ENCODE measurements at regions not wholly inside any gene's neighbourhood (a gene's known extent, or its start where the extent isn't known, plus 50 kb on each side); places are given as distances from the start of the nearest gene placed in this dataset.

- no peak for DNase-seq
These were observed 72.0 kb upstream of the ANK3 start for GRCh38 chr10:60461688-60462087.

DNA sequence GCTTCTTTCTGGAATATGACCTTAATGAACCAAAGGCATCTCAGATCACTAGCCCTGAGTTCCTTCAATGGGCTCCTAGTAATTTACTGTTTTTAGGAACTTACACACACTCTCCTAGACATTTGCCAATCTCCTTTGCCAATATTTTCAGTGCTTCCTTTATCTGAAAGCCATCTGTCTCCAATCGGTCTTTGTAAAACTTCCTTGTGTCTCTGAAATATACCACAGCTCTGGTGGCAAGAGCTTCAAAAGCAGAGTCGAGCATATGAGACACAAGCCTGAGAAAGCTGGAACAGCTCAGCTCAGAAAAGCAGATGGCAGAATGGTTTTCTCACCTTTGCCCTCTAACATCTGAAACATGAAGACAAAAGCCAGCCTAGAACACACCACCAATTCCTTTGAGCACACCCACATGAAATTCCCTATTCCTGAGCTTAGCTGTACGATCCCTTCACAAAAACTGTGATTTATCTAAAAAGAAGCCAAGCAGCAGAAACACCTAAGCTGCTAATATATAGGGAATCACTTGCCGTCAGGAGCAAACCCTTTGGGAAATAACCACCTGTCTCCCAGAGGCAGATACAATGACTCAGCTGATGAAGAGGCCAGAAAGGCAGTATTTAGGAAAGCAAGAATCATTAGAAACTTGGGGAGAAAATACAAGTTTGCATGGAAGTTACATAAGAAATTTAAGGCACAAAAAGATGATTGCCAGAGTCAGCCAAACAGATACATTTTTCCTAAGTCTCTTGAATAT is 70.2 kb upstream of the ANK3 start:
- DNase-seq: no peak

DNA sequence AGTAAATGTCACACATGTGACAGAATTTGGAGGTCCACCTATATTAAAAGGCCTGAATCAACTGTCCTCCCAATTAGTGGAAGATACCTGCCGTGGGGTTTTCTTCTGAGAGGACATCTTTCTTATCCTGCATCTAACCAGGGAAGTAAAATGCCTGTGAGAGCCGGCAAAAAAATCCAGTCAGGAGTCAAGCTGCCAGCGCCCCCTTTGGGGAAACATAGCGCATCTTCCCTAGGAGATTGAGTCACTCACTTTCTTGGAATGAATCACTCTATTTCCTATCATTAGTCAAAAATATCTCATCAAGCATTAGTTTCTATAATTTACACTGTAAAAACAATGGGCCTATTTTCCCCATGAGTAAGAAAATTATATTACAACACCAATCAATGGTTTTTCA is 66.4 kb upstream of the ANK3 start:
- no peak for DNase-seq

DNA sequence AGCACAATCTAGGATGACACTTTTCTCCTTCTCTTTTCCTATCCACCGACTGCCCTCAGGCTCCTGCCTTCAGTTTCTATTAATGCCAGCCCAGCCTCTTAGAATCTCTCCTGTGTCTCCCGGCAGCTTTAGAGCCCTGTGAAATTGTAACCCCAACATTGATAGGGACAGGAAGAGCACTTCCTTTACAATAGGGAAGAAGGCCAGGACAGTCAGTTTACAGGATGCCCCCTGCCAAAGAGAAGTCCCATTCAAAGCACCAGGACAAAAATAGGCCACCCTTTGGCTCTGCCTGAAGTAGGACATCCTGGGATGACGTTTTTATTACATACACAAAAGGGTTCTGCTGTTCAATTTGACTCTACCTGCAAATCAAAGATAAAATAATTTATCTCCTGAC is 64.7 kb upstream of the ANK3 start:
- DNase-seq: no peak

- no peak for DNase-seq
These were observed 63.4 kb upstream of the ANK3 start for GRCh38 chr10:60453036-60453435.

GRCh38 chr10:60450291-60450690 is 60.6 kb upstream of the ANK3 start:
- no peak for DNase-seq

GRCh38 chr10:60448246-60448645 is 58.6 kb upstream of the ANK3 start:
- no peak for DNase-seq

DNA sequence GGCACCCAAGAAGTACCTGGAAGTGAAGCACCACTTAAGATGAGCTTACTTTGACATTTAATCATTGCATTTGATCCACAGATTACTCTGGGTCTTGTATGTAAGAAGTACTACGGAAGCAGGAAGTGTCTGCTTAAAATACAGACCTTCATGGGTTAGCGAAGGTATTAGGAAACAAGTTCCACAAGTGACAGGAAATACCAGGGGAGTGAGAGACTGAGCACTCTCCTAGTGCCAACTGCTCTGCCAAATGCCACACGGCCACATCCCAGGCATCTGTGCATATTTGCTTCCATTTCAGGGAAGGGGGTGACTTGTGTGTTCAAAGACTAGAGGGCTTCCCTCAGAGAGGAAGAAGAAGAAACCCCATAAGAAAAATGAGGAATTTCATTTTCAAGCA is 57.2 kb upstream of the ANK3 start:
- no peak for DNase-seq

- no peak for DNase-seq
These were observed 56.6 kb upstream of the ANK3 start for GRCh38 chr10:60446070-60446833.

DNA sequence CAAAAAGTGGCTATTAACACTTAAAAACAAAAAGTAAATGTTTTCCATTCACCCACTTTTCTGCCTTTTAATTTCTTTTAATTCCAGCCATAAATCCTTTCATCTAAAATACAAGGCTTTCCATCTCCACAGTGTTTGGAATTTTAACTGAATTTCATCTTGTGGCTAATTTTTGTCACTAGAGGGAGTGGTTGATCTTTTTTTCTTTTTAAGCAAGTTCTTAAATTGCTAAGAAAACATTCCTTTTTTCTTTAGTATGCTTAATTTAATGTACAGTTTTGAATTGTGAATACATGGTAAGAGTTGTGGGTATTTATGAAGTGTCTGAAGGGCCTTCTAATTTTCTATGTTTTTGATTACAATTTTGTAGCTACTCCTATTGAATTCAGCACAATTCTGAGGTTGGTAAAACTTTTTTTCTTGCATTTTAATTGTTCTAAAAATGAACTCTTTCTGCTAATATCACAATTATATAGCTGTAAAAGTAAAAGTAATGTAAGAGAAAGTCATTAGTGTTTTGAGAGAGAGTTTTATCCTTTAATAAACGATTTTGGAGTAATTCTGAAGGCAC is 54.9 kb upstream of the ANK3 start:
- DNase-seq: no peak

DNA sequence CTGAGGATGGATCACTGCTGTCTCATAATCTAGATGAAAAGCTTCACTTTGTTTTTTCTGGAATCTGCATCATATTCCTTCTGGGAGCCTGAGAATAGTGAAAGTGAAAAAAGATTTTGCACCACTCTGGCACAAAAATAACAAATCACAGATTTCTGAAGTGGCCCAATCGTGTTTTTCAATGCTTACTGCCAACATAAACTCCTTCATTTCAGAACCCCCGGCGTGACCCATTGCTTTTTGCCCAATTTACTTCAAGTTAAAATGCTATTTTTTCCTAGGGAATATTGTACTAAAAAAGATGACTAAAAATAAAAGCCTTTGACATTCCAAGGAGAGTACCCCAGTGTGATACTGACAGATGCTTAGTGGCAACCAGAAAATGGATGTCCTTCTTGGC is 53.7 kb upstream of the ANK3 start:
- DNase-seq: no peak

DNA sequence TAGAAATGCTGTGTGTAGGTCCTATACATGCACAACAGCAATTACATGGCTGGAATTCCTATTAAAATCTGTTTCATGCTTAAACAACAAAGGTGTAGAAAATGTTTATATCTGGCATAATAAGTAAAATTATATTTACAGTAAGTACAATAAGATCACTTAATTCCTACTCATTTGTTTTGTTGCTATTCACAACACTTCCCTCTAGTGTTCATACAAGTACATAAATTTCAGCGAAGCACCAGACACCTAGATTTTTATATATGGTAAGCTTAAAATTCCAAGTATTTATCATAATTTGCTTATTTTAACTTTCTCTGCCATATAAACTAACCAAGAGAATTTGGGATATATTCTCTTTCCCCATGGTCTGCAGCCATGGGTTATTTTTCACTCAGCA is 51.8 kb upstream of the ANK3 start:
- DNase-seq: no peak

- DNase-seq: no peak
These were observed 50.0 kb upstream of the ANK3 start for GRCh38 chr10:60439641-60440040.

All from effector CD4-positive, alpha-beta T cell (primary cell).